Stomach (tissue), 8 donors: ENCODE measurements at regions not wholly inside any gene's neighbourhood (a gene's known extent, or its start where the extent isn't known, plus 50 kb on each side); places are given as distances from the start of the nearest gene placed in this dataset.
A peak's percentile ranks its signal among the peaks of the same experiment; 100 is the strongest.

ENCODE experiments used
- DNase-seq, 2 donors: peaks; one replicate each; pipeline versions ENCODE4 v3.0.0 to v3.0.0-alpha.2; 2013 to 2019
- H3K27ac ChIP-seq, 5 donors: fragments of 200-600 bp in 4 of 5; sonication (generic) in 4 of 5; one replicate each; pipeline ENCODE4 v1.5.1; 2013 to 2019; ENCODE audit warnings: mild to moderate bottlenecking in 1 of 5, moderate library complexity in 1 of 5
- H3K27me3 ChIP-seq, 3 donors: fragments of 200-600 bp; sonication (generic); one replicate each; pipeline ENCODE4 v1.5.1; 2017 to 2019; ENCODE audit warnings: mixed run types in 1 of 3
- H3K36me3 ChIP-seq, 4 donors: fragments of 200-600 bp; sonication (generic); 1 replicate in 3 of 4; 2 replicates in 1 of 4; pipeline ENCODE4 v1.5.1; 2016 to 2019
- H3K4me1 ChIP-seq, 4 donors: fragments of 200-600 bp; sonication (generic); one replicate each; pipeline ENCODE4 v1.5.1; 2016 to 2019
- H3K4me3 ChIP-seq, 4 donors: fragments of 200-600 bp; sonication (generic) in 3 of 4; one replicate each; pipeline ENCODE4 v1.5.1; 2016 to 2019; ENCODE audit warnings: mild to moderate bottlenecking in 1 of 4
- H3K9me3 ChIP-seq, 4 donors: fragments of 200-600 bp; sonication (generic); one replicate each; pipeline ENCODE4 v1.5.1; 2016 to 2019
- CTCF ChIP-seq, 7 experiments: fragments of 450-650 bp in 4 of 7; fragments of 200-600 bp in 3 of 7; sonication (generic) in 3 of 7; IDR thresholded peaks; one replicate each; pipeline ENCODE4 v1.5.1; 2016 to 2019; ENCODE audit warnings: antibody characterized with exemption in 7 of 7, control low read depth in 2 of 7, mild to moderate bottlenecking in 1 of 7
- EP300 ChIP-seq: sonication (generic); formaldehyde crosslinking; IDR thresholded peaks from one replicate; pipeline ENCODE4 v1.6.1; 2017; ENCODE audit warnings: antibody characterized with exemption
- POLR2A ChIP-seq, 4 donors: fragments of 450-650 bp; IDR thresholded peaks; one replicate each; pipeline ENCODE4 v1.6.1; 2016; ENCODE audit warnings: antibody characterized with exemption in 4 of 4, control low read depth in 2 of 4, mild to moderate bottlenecking in 1 of 4, moderate library complexity in 1 of 4
- POLR2AphosphoS5 ChIP-seq, 3 donors: sonication (generic); formaldehyde crosslinking; IDR thresholded peaks; one replicate each; pipeline ENCODE4 v1.6.1; 2016; ENCODE audit warnings: antibody characterized with exemption in 3 of 3
- WGBS, 5 donors: extraction: QIAGEN DNeasy Blood & Tissue Kit in 3 of 5; methylation state at CpG; one replicate each; pipeline versions ENCODE4 v1.1.5 to v1.1.7; 2013 to 2018; 5-methylcytosine and 5-hydroxymethylcytosine counted together
- intact Hi-C: fragments of 100-400 bp; cut with DNase I; formaldehyde crosslinking; loops from one replicate; pipeline ENCODE4 v1.15.1; 2023; ENCODE audit warnings: low total_unique reads
- donor health status: healthy with polysubstance abuse.
- donor health status: Bipolar disorder and iron deficiency.
- donor health status: healthy.

- Histone ChIP-seq H3K4me1 (peaks cover 0 to 16% (median 0%) of the 10 kb centered on the region in 4 donors), H3K36me3 (no peaks in the 10 kb centered on the region), H3K27ac (no peak overlapping the region), H3K9me3 (no peaks in the 10 kb centered on the region), H3K4me3 (no peak overlapping the region), H3K27me3 (no peaks in the 10 kb centered on the region)
- DNase-seq: peak in 1 of 2 donors; percentile 28
- TF ChIP-seq CTCF (IDR thresholded peaks at IDR 0.05): no peak
- no peak for TF ChIP-seq POLR2AphosphoS5 (IDR thresholded peaks at IDR 0.05)
- no peak for TF ChIP-seq EP300
- no peak for TF ChIP-seq POLR2A (IDR thresholded peaks at IDR 0.05)
- intact Hi-C loops: no loop called here
Measured at GRCh38 chr6:54719131-54719530, 127.4 kb upstream of the FAM83B start.

- no peak for TF ChIP-seq CTCF (IDR thresholded peaks at IDR 0.05)
- no peak for TF ChIP-seq POLR2A (IDR thresholded peaks at IDR 0.05)
- TF ChIP-seq EP300: no peak
- TF ChIP-seq POLR2AphosphoS5 (IDR thresholded peaks at IDR 0.05): no peak
- Histone ChIP-seq H3K4me3 (no peak overlapping the region), H3K27ac (no peak overlapping the region), H3K9me3 (no peaks in the 10 kb centered on the region), H3K4me1 (peaks cover 0 to 16% (median 0%) of the 10 kb centered on the region in 4 donors), H3K27me3 (no peaks in the 10 kb centered on the region), H3K36me3 (no peaks in the 10 kb centered on the region)
- no peak for DNase-seq
- 0 to 25% (median 0%) methylated on average over 1 of the region's 1 CpG for WGBS, 5 donors
- intact Hi-C loops: no loop called here
Measured at GRCh38 chr6:54719633-54720032, 126.9 kb upstream of the FAM83B start.

- H3K27ac ChIP-seq: no peak overlapping the region
- H3K4me3 ChIP-seq: no peak overlapping the region
- no peak for DNase-seq
- no peak for TF ChIP-seq POLR2AphosphoS5 (IDR thresholded peaks at IDR 0.05)
- TF ChIP-seq CTCF (IDR thresholded peaks at IDR 0.05): no peak
- TF ChIP-seq POLR2A (IDR thresholded peaks at IDR 0.05): no peak
- no peak for TF ChIP-seq EP300
- H3K27me3 ChIP-seq: no peaks in the 10 kb centered on the region
- peaks cover 0 to 16% (median 0%) of the 10 kb centered on the region in 4 donors for H3K4me1 ChIP-seq
- no peaks in the 10 kb centered on the region for H3K36me3 ChIP-seq
- no peaks in the 10 kb centered on the region for H3K9me3 ChIP-seq
- WGBS, 5 donors: 80 to 91% (median 84%) methylated on average over 3 of the region's 3 CpGs
- intact Hi-C loops: no loop called here
Measured at GRCh38 chr6:54722328-54722727, 124.2 kb upstream of the FAM83B start.

- intact Hi-C loops: no loop called here
Measured at GRCh38 chr6:54729716-54730115, 116.9 kb upstream of the FAM83B start.

More at GRCh38 chr6:54729716-54730115, 116.9 kb upstream of the FAM83B start:
- H3K36me3 ChIP-seq: no peaks in the 10 kb centered on the region
- peaks cover 0 to 1% (median 0%) of the 10 kb centered on the region in 4 donors for H3K9me3 ChIP-seq
- no peak overlapping the region for H3K27ac ChIP-seq
- H3K27me3 ChIP-seq: no peaks in the 10 kb centered on the region
- H3K4me1 ChIP-seq: no peaks in the 10 kb centered on the region
- H3K4me3 ChIP-seq: no peak overlapping the region
- TF ChIP-seq POLR2A (IDR thresholded peaks at IDR 0.05) (no peak), CTCF (IDR thresholded peaks at IDR 0.05) (no peak), EP300 (no peak), POLR2AphosphoS5 (IDR thresholded peaks at IDR 0.05) (no peak)
- no peak for DNase-seq
- 82 to 93% (median 88%) methylated on average over 3 of the region's 3 CpGs for WGBS, 5 donors
